H1 (cell line): ENCODE measurements at regions not wholly inside any gene's neighbourhood (a gene's known extent, or its start where the extent isn't known, plus 50 kb on each side); places are given as distances from the start of the nearest gene placed in this dataset.
A peak's percentile ranks its signal among the peaks of the same experiment; 100 is the strongest.

Experiments used
- CTCF ChIA-PET: fragments of 300-600 bp; sonication (Branson Sonifier 250); formaldehyde crosslinking; loops from one replicate; lab custom pipeline; 2021; ENCODE audit not compliant: partially characterized antibody; lab: Charles Lee
- POLR2A ChIA-PET: fragments of 300-600 bp; sonication (Branson Sonifier 250); formaldehyde crosslinking; loops from one replicate; lab custom pipeline; 2021; ENCODE audit warnings: inconsistent platforms; ENCODE audit not compliant: partially characterized antibody; lab: Charles Lee
- DNase-seq, 2 experiments: peaks; one replicate each; pipeline versions ENCODE4 v3.0.0 to v3.0.0-alpha.2; 2010 to 2022; ENCODE audit warnings: low spot score in 2 of 2, low read depth in 1 of 2, mixed read lengths in 1 of 2
- FAIRE-seq: peaks from 2 replicates; lab custom pipeline; 2011; peaks lifted over from hg19 to GRCh38; lab: Jason Lieb, UNC
- H2AFZ ChIP-seq: 2 replicates; pipeline ENCODE4 v1.8.1; 2012; ENCODE audit warnings: low read length, inconsistent platforms
- H2AK5ac ChIP-seq: 2 replicates; pipeline ENCODE4 v1.6.1; 2013; ENCODE audit warnings: low read depth, low read length
- H2BK120ac ChIP-seq: replicated peaks from 2 replicates; pipeline ENCODE3; 2013; ENCODE audit warnings: low read depth, low read length, inconsistent platforms
- H2BK12ac ChIP-seq: 2 replicates; pipeline ENCODE4 v1.6.1; 2013; ENCODE audit warnings: low read depth, low read length
- H2BK15ac ChIP-seq: 2 replicates; pipeline ENCODE4 v1.6.1; 2013; ENCODE audit warnings: low read length
- H2BK20ac ChIP-seq: 2 replicates; pipeline ENCODE4 v1.6.1; 2013; ENCODE audit warnings: low read length
- H2BK5ac ChIP-seq: 2 replicates; pipeline ENCODE4 v1.6.1; 2013; ENCODE audit warnings: low read depth, low read length
- H3K14ac ChIP-seq: 2 replicates; pipeline ENCODE4 v1.6.1; 2013; ENCODE audit warnings: inconsistent platforms; ENCODE audit not compliant: insufficient read length
- H3K18ac ChIP-seq: 2 replicates; pipeline ENCODE4 v1.6.1; 2013; ENCODE audit warnings: low read length; ENCODE audit errors: extremely low read depth
- H3K23ac ChIP-seq: 2 replicates; pipeline ENCODE4 v1.6.1; 2013; ENCODE audit warnings: inconsistent platforms; ENCODE audit not compliant: insufficient read length
- H3K23me2 ChIP-seq: 2 replicates; pipeline ENCODE4 v1.6.1; 2013; ENCODE audit warnings: low read depth, low read length
- H3K27ac ChIP-seq: 2 replicates; pipeline ENCODE4 v1.6.1; 2011; ENCODE audit warnings: low read depth, low read length, inconsistent platforms
- H3K27me3 ChIP-seq, 4 experiments: replicated peaks in 1 of 4; 1 replicate in 1 of 4; 2 replicates in 3 of 4; pipeline versions ENCODE4 v1.6.1 to v1.8.1; 2011 to 2013; ENCODE audit warnings: low read length in 3 of 4, mild to moderate bottlenecking in 3 of 4, inconsistent platforms in 2 of 4, mixed read lengths in 2 of 4, moderate library complexity in 1 of 4; ENCODE audit not compliant: control insufficient read depth in 3 of 4, insufficient read depth in 3 of 4; ENCODE audit errors: extremely low read depth in 1 of 4
- H3K36me3 ChIP-seq, 4 experiments: 2 replicates each; pipeline versions ENCODE4 v1.6.1 to v1.8.1; 2011 to 2013; ENCODE audit warnings: mild to moderate bottlenecking in 4 of 4, low read length in 3 of 4, moderate library complexity in 2 of 4, control low read depth in 1 of 4, inconsistent platforms in 1 of 4; ENCODE audit not compliant: insufficient read depth in 4 of 4, control insufficient read depth in 2 of 4
- H3K4ac ChIP-seq: replicated peaks from 2 replicates; pipeline ENCODE3; 2013; ENCODE audit warnings: low read length, low read depth, mixed read lengths, inconsistent platforms; ENCODE audit not compliant: insufficient read length
- H3K4me1 ChIP-seq, 4 experiments: replicated peaks in 1 of 4; 1 replicate in 1 of 4; 2 replicates in 3 of 4; pipeline versions ENCODE4 v1.6.1 to v1.8.1; 2011 to 2013; ENCODE audit warnings: low read length in 3 of 4, inconsistent platforms in 2 of 4, mixed read lengths in 1 of 4; ENCODE audit not compliant: insufficient read depth in 4 of 4, control insufficient read depth in 3 of 4
- H3K4me2 ChIP-seq, 2 experiments: 2 replicates each; pipeline versions ENCODE4 v1.6.1 to v1.8.1; 2011 to 2013; ENCODE audit warnings: low read depth in 2 of 2, low read length in 2 of 2, control low read depth in 1 of 2, inconsistent platforms in 1 of 2, mild to moderate bottlenecking in 1 of 2; ENCODE audit not compliant: insufficient read depth in 1 of 2
- H3K4me3 ChIP-seq, 4 experiments: fragments of 200-600, 300-600 bp in 1 of 4; sonication (generic), shearing (Covaris generic), sonication (Bioruptor Twin) in 1 of 4; 2 replicates each; pipeline versions ENCODE4 v1.5.1 to v1.8.1; 2011 to 2016; ENCODE audit warnings: low read length in 4 of 4, low read depth in 3 of 4, control low read depth in 2 of 4, inconsistent platforms in 2 of 4, mild to moderate bottlenecking in 2 of 4, mixed read lengths in 1 of 4, moderate library complexity in 1 of 4; ENCODE audit not compliant: insufficient read depth in 2 of 4; ENCODE audit errors: extremely low read depth in 1 of 4
- H3K56ac ChIP-seq: replicated peaks from 2 replicates; pipeline ENCODE3; 2013; ENCODE audit warnings: low read depth, mild to moderate bottlenecking, mixed read lengths, low read length, inconsistent platforms; ENCODE audit not compliant: insufficient read length
- H3K79me1 ChIP-seq: 2 replicates; pipeline ENCODE4 v1.6.1; 2013; ENCODE audit warnings: low read depth, low read length, control low read depth
- H3K79me2 ChIP-seq, 2 experiments: 2 replicates each; pipeline versions ENCODE4 v1.6.1 to v1.8.1; 2012 to 2013; ENCODE audit warnings: low read length in 2 of 2, mild to moderate bottlenecking in 2 of 2, inconsistent platforms in 1 of 2; ENCODE audit not compliant: insufficient read depth in 2 of 2, control insufficient read depth in 1 of 2
- H3K9ac ChIP-seq, 4 experiments: replicated peaks in 1 of 4; 1 replicate in 1 of 4; 2 replicates in 3 of 4; pipeline versions ENCODE4 v1.6.1 to v1.8.1; 2011 to 2013; ENCODE audit warnings: low read depth in 3 of 4, low read length in 3 of 4, control low read depth in 2 of 4, mild to moderate bottlenecking in 2 of 4, moderate library complexity in 2 of 4, inconsistent platforms in 1 of 4; ENCODE audit errors: extremely low read depth in 1 of 4
- H3K9me3 ChIP-seq, 2 experiments: 2 replicates each; pipeline versions ENCODE4 v1.6.1 to v1.8.1; 2012 to 2013; ENCODE audit warnings: mild to moderate bottlenecking in 2 of 2, moderate library complexity in 2 of 2, control low read depth in 1 of 2, inconsistent platforms in 1 of 2, low read depth in 1 of 2, low read length in 1 of 2, mixed read lengths in 1 of 2; ENCODE audit not compliant: insufficient read depth in 2 of 2
- H4K20me1 ChIP-seq, 2 experiments: replicated peaks in 1 of 2; 2 replicates each; pipeline versions ENCODE3 to v1.8.1; 2011 to 2013; ENCODE audit warnings: inconsistent platforms in 2 of 2, low read length in 2 of 2, mild to moderate bottlenecking in 1 of 2; ENCODE audit not compliant: insufficient read depth in 2 of 2, control insufficient read depth in 1 of 2
- H4K5ac ChIP-seq: 2 replicates; pipeline ENCODE4 v1.6.1; 2013; ENCODE audit warnings: low read length, low read depth, mixed read lengths, inconsistent platforms; ENCODE audit not compliant: insufficient read length
- H4K8ac ChIP-seq: 2 replicates; pipeline ENCODE4 v1.8.0; 2013; ENCODE audit warnings: mild to moderate bottlenecking, moderate library complexity, low read length, inconsistent platforms; ENCODE audit not compliant: insufficient read depth; ENCODE audit errors: extremely low read depth
- H4K91ac ChIP-seq: replicated peaks from 2 replicates; pipeline ENCODE3; 2013; ENCODE audit warnings: low read length, mixed read lengths, inconsistent platforms; ENCODE audit not compliant: insufficient read length
- CEBPB ChIP-seq: IDR thresholded peaks from 2 replicates; pipeline ENCODE4 v1.6.1; 2012; ENCODE audit warnings: low read depth, low read length
- E2F6 ChIP-seq: IDR thresholded peaks from 2 replicates; pipeline ENCODE4 v1.6.1; 2012; ENCODE audit warnings: inconsistent platforms
- RAD21 ChIP-seq, 2 experiments: IDR thresholded peaks in 1 of 2; conservative IDR thresholded peaks in 1 of 2; 2 replicates each; pipeline ENCODE4 v1.6.1; 2011; ENCODE audit warnings: low read depth in 2 of 2, low read length in 2 of 2, improper control_type of control experiment in 1 of 2, inconsistent platforms in 1 of 2, mild to moderate bottlenecking in 1 of 2, moderate library complexity in 1 of 2
- SIN3A ChIP-seq, 2 experiments: IDR thresholded peaks in 1 of 2; conservative IDR thresholded peaks in 1 of 2; 2 replicates each; pipeline ENCODE4 v1.6.1; 2011 to 2012; ENCODE audit warnings: low read length in 2 of 2, improper control_type of control experiment in 1 of 2, low read depth in 1 of 2, mild to moderate bottlenecking in 1 of 2
- WGBS, 2 experiments: shearing (Covaris generic) in 1 of 2; methylation state at CpG; one replicate each; pipeline versions ENCODE4 v1.1.6 to v1.1.7; 2013 to 2015; ENCODE audit warnings: low lambda C conversion rate in 2 of 2, mixed read lengths in 2 of 2, inconsistent platforms in 1 of 2, low coverage in 1 of 2, missing lambda C conversion rate in 1 of 2; ENCODE audit not compliant: insufficient replicate concordance in 2 of 2, insufficient coverage in 1 of 2, insufficient read length in 1 of 2; ENCODE audit errors: extremely low coverage in 1 of 2, missing lambda C conversion rate in 1 of 2; 5-methylcytosine and 5-hydroxymethylcytosine counted together

DNA sequence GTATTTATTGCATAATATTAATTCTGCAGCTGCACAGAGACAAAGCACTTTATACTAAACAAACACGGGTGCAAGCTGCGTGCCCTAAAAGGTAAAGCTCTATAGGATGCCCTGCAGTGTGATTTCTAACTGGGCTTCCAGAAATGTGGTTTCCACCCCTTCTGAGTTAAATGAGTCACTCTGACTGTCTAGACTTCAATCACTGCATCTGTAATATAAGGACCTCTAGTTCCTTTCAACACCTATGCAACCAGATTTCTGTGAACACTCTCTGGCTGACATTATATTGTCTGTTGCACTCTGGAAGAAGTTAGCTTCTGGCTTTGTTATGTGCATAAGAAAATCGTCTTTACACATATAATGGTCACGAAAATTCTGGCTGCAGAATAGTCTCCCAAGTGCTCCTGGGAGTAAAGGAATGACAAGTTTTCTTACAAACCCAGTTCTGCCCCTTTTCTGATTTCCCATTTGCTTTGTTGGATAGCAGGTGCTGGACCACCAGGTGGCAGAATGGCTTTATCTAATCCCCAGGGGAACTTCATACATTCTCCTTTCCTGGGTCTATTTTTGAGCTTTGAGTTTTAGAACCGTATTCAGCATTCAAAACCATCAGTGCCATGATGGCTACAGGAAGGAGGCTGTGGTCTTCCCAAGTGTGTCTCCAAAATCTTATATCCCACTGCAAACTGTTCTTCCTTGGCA is 842.2 kb downstream of the STIM2 start:
- H3K18ac ChIP-seq: no peak overlapping the region
- no peak overlapping the region for H3K56ac ChIP-seq
- no peak overlapping the region for H2AFZ ChIP-seq
- no peak overlapping the region for H2AK5ac ChIP-seq
- H3K4me3 ChIP-seq: no peak overlapping the region
- no peak overlapping the region for H2BK5ac ChIP-seq
- 68% methylated on average over 5 of the region's 5 CpGs; no CpG with 5 or more reads in 1 of the 2 experiments for WGBS, 2 experiments
- no peak overlapping the region for H3K4ac ChIP-seq
- ChIA-PET POLR2A (no interaction called here), CTCF (interaction anchor here (1.0 to 3.1 kb wide), 8 partner anchors 10 to 523 kb away, joined by 3 to 24 read pairs (median 4); no protein-coding TSS in a partner anchor)
- no peak overlapping the region for H2BK120ac ChIP-seq
- no peaks in the 10 kb centered on the region for H3K23me2 ChIP-seq
- no peaks in the 10 kb centered on the region for H3K36me3 ChIP-seq
- H3K9ac ChIP-seq: no peak overlapping the region
- no peaks in the 10 kb centered on the region for H4K20me1 ChIP-seq
- H3K27me3 ChIP-seq: no peaks in the 10 kb centered on the region
- no peak overlapping the region for H4K5ac ChIP-seq
- H3K79me2 ChIP-seq: no peaks in the 10 kb centered on the region
- H3K4me2 ChIP-seq: no peak overlapping the region; a peak in 1 of 4 replicates
- H2BK20ac ChIP-seq: no peak overlapping the region
- no peak overlapping the region for H4K8ac ChIP-seq
- no peaks in the 10 kb centered on the region for H3K79me1 ChIP-seq
- H2BK12ac ChIP-seq: no peak overlapping the region
- H3K9me3 ChIP-seq: no peaks in the 10 kb centered on the region
- FAIRE-seq (peak; percentile 62), DNase-seq (peak in 1 of 2 experiments; percentile 50)
- H4K91ac ChIP-seq: no peak overlapping the region
- H3K27ac ChIP-seq: no peak overlapping the region
- H3K4me1 ChIP-seq: peaks cover 0 to 6% (median 4%) of the 10 kb centered on the region in 4 experiments; a peak in 4 of 7 replicates
- no peak overlapping the region for H3K23ac ChIP-seq
- no peak overlapping the region for H3K14ac ChIP-seq
- H2BK15ac ChIP-seq: no peak overlapping the region
- no peak for TF ChIP-seq CEBPB
- peak; percentile 73 to 75 for TF ChIP-seq RAD21 (IDR thresholded peaks at IDR 0.05 in 1 of 2, conservative IDR thresholded peaks at IDR 0.05 in 1 of 2; ENCODE audit: low read depth in 2 of 2, low read length in 2 of 2)
- TF ChIP-seq E2F6: no peak
- no peak for TF ChIP-seq SIN3A (conservative IDR thresholded peaks at IDR 0.05 in 1 of 2, IDR thresholded peaks at IDR 0.05 in 1 of 2; ENCODE audit: low read depth in 1 of 2, low read length in 2 of 2)
